IMR-90 (cell line): ENCODE measurements at regions not wholly inside any gene's neighbourhood (a gene's known extent, or its start where the extent isn't known, plus 50 kb on each side); places are given as distances from the start of the nearest gene placed in this dataset.

Experiments used
- BHLHE40 ChIP-seq: fragments of 150-350 bp; IDR thresholded peaks from 2 replicates; pipeline ENCODE4 v1.6.1; 2016; ENCODE audit warnings: mild to moderate bottlenecking, low read depth, low read length
- FOS ChIP-seq: fragments of 150-350 bp; IDR thresholded peaks from 2 replicates; pipeline ENCODE4 v1.6.1; 2016; ENCODE audit warnings: low read depth, low read length
- MAFK ChIP-seq: IDR thresholded peaks from 2 replicates; pipeline ENCODE4 v1.6.1; 2012; ENCODE audit warnings: low read depth, low read length, improper control_type of control experiment
- RFX5 ChIP-seq: IDR thresholded peaks from 2 replicates; pipeline ENCODE4 v1.8.0; 2012; ENCODE audit warnings: low read depth, mild to moderate bottlenecking, low read length, moderate library complexity
- TF ChIP-seq, protein P1 (sequence below): conservative IDR thresholded peaks from 2 replicates; pipeline ENCODE4 v1.5.1; 2012; ENCODE audit warnings: mild to moderate bottlenecking, low read depth, low read length, improper control_type of control experiment

DNA sequence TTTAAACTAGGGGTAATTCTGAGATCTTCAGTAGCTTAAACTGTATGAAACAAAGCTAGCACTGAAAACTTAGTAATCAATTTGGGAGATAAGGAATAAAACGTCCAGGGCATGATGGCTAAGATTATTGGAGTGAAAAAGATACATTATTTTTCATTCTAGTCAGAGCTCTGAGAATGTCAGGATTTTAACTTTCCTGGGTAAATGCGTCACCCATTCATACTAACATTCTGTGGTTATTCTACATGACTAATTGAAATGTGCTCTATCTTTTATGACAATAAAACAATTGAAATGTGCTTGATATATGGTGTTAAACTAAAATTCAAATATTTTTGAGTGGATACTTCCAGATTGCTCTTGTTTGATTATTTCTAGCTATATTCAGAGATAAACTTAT lies 626.0 kb downstream of the EDEM1 start:
- TF ChIP-seq, protein P1, sequence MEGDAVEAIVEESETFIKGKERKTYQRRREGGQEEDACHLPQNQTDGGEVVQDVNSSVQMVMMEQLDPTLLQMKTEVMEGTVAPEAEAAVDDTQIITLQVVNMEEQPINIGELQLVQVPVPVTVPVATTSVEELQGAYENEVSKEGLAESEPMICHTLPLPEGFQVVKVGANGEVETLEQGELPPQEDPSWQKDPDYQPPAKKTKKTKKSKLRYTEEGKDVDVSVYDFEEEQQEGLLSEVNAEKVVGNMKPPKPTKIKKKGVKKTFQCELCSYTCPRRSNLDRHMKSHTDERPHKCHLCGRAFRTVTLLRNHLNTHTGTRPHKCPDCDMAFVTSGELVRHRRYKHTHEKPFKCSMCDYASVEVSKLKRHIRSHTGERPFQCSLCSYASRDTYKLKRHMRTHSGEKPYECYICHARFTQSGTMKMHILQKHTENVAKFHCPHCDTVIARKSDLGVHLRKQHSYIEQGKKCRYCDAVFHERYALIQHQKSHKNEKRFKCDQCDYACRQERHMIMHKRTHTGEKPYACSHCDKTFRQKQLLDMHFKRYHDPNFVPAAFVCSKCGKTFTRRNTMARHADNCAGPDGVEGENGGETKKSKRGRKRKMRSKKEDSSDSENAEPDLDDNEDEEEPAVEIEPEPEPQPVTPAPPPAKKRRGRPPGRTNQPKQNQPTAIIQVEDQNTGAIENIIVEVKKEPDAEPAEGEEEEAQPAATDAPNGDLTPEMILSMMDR = no peak
- TF ChIP-seq RFX5 (no peak), FOS (no peak), BHLHE40 (no peak), MAFK (no peak)
